Stimulated activated CD4-positive, alpha-beta T cell treated with anti-CD3 and anti-CD28 coated beads, Interleukin-1b, Interleukin-23, amount 100 ng/mL, for 48 hours (primary cell): ENCODE measurements at regions not wholly inside any gene's neighbourhood (a gene's known extent, or its start where the extent isn't known, plus 50 kb on each side); places are given as distances from the start of the nearest gene placed in this dataset.

Experiments
- DNase-seq: peaks from one replicate; pipeline ENCODE4 v3.0.0-alpha.2; 2020

DNA sequence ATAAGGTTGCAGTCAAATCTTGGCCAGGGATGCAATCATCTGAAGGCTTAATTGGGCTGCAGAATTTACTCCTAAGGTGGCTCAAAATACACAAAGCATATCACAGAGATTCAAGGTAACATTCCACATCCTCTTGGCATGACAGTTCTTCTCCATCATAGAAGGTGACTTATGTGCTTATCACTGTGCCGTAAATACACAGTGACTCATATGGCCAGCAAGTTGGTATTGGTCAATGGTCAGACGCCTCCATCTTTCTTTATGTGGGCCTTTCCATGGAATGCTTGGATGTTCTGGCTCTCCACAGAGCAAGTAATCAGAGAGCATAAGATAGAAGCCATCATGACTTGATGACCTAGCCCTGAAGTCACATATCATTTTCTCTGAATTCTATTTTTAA is 168.8 kb upstream of the ST8SIA2 start:
- no peak for DNase-seq

DNA sequence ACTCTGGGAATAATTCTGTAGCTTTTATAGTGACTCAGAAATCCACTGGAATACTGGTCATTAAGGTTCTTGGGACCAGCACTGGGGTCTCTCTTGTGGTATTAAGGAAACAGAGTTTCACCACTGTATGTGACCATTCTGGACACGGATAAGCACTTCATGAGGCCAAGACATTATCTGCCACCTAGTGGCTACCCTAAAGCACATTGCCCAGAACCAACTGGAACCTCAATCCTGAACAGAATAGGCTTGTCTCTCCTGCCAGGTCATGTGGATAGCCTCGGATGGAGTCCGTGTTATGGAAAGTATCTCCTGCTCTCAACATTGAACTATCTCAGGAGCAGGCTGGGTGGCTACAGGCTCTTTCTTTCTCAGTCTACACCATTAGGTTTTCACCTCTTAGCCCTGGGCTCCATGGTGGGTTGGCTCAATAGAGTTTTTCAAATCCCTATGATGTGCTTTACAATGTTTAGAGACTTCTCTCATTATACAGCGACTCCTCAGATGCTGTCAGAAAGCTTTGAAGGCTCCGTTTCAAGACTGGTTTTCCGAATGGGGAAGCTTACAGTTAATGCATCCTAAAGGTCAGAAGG is 167.6 kb upstream of the ST8SIA2 start:
- no peak for DNase-seq

DNA sequence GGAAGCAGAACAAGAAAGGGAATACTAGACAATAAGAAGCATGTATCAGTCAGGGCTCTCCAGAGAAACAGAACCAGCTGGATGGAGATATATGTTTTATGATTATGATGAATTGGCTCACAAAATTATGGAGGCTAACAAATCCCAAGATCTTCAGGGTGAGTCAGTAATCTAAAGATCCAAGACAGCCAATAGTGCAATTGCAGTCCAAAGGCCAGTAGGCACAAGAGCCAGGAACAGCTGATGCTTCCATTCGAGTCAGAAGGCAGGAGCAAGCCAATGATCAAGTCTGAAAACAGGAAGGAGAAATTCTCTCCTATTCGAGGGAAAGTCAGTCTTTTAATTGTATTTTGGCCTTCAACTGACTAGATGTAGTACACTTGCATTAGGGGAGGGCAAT is 164.9 kb upstream of the ST8SIA2 start:
- no peak for DNase-seq

DNA sequence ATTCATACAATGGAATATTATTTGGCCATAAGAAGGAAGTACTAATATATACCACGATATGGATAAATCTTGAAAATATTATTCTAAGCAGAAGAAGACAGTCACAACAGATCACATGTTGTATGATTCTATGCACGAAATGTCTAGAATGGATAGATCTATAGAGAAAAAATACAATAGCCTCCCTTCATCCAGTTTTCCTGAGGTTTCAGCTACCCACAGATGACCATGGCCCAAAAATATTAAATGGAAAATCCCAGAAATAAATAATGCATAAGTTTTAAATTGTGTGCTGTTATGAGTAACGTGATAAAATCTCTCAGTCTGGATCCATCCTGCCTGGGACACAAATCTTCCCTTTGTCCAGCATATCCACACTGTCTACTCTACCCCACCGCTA is 162.2 kb upstream of the ST8SIA2 start:
- DNase-seq, result no peak

DNA sequence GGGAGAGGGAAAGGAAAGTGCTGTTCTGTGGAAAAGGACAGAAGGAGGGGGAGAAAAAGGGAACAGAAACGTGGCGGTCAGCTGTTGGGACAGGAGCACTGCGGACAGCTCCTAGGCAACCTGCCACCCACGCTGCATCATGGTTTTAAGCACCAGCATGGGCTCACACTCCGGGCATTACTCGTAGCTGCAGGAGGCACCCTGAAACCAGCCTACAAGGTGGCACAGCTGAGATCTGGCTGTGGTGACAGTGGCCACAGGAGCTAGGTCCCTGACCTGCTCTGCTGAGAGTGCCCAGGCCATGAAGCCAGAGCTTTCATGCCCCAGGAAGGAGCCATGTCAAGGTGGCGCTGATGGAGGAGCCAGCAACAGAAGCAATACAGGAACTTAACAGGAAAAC is 161.4 kb upstream of the ST8SIA2 start:
- no peak for DNase-seq

DNA sequence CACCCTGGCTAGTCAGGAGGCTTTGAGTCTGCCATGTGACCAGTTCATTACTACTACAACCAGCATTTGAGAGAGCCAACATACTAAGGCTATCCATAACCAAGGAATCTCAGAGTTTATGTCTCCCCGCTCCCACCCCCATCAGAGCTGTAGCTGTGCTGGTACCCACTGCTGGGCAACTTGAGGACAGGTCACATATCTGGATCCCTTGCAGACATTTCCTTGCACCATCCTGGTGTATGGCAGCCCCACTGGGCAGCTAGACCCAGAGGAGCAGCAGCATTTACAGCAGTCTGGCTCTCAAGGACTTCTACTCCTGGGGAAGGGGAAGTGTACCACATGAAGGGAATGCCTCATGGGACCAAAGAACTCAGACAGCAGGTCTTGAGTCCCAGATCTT is 160.8 kb upstream of the ST8SIA2 start:
- DNase-seq, result no peak

DNA sequence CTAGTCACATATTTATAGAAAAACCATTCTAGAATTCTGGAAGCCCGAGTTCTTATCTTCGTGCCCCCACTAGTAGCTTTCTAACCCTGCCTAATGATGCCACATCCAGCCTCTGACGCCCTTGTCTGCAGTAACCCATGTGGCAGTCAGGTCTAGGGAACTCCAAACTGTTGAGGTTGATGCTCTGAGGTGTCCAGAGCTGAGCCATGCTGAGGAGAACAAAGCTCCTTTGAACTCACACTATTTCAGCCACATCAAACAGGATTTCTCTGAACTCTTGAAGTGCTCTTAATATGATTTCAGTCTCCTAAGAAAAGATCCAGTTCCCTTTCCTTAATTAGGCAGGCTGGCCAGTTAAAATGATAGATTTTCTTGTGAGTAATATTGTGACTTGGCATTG is 150.5 kb upstream of the ST8SIA2 start:
- no peak for DNase-seq

DNA sequence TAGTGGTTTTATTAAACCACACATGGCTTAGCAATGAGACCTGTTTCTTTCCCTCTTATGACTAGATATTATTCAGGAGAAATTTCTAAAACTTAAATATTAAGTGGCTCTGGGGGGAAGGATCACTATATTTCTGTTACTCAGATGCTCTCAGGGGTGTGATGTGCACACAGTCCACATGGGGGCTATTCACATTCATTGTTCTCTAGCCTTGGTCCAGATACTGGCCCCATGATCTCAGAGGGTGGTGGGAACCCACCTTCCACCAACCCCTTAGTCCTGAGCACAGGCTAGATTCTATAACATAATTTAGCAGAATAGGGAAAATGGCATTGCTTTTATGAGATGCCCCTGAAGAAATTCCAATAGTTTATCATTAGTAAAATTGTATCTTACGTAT is 149.0 kb upstream of the ST8SIA2 start:
- no peak for DNase-seq

DNA sequence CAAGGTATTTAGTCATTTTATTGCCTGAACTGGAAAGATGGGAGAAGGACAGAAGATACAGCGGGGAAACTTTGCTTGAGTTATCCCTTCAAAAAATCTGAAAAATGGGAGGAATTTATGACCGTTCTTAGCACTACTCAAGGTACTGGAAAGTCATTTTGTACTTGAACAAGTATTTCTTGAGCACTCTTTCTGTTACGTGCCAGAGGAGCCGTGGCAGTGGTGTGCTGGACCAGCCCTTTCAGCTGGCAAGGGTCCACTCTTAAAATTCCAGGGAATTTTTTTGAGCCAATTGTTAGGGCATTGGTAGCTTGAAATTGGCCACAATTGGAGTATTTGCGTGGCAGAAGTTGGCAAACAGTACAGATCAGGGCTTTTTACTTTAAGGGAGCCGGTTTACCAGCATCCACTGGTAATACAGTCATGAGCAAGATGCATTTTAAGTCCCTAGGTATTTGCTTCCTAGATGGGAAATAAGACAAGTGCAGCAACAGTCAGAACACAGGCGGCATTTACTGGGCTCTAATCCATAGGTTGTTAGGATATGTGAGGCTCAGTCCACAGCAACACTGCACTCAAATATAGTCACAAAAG is 145.9 kb upstream of the ST8SIA2 start:
- no peak for DNase-seq

DNA sequence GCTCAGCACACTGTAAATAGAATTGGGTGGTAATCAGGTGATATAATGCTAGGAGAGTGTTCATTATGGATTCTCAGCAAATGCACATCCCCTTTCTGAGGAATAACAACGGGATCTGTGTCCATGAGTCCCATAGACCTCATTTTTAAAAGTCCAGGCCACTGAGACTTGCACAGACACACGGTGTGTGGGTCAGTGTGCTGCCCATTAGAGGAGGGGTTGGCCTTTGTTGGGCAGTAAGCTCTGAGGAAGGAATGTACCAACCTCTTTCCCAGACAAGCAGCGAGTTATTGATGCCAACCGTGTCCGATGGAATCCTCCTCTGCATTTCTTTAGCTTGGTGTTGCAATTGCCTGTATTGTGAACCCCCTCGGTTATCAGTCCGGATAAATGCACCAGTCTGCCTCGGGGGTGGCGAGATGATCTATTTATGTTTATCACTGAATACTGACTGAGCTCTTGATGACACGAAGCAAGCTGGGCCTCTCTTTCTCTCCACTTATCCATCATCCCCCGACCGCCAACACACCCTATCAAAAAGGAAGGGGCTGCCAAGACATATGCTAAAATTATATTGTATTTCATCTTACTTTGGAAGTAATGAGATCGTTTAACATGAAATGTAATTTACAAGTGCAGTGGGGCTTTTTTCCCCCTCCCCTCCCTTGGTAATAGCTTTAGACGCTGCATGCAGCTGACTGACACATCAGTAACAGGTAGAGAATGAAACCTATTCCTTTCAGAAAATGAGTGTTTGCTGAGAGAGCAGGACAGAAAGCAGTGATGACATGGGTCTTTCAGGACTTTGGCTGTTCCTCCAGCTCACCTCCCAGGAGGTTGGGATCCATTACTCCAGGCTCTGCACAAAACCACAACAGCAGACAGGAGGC is 126.6 kb upstream of the ST8SIA2 start:
- no peak for DNase-seq

DNA sequence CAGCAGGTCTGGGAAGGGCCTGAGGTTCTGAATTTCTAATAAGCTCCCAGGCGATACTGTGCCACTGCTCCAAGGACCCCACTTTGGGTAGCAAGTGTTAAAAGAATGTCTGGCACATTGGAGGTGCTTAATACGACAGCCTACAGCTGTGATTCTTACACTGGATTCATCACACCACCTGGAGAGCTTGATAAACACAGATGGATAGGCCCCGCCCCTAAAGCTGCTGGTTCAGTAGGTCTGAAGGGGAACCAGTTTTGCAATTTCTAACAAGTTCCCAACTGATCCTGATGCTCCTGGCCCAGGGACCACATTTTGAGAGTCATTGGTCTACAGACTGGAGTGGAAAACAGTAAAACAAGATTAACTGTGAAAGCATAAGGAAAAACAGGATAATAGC is 124.8 kb upstream of the ST8SIA2 start:
- DNase-seq, result no peak

DNA sequence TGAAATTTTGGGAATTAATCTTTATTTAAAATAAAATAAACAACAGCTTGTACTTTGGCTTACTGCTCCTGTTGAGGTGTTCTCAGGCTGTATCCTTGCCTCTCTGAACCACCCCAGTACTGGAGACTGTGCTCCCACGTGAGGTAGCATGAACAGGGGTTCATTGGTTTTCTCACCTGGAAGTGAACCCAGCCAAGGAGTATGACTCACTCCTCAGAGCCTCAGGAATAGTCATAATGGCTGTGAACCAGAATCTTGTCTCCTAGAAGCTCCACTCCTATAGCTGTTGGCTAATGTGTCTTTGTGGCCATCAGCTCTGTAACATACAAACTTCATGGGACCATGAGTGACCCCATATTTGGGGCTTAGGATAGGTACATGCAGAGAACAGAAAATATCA is 122.5 kb upstream of the ST8SIA2 start:
- no peak for DNase-seq

DNA sequence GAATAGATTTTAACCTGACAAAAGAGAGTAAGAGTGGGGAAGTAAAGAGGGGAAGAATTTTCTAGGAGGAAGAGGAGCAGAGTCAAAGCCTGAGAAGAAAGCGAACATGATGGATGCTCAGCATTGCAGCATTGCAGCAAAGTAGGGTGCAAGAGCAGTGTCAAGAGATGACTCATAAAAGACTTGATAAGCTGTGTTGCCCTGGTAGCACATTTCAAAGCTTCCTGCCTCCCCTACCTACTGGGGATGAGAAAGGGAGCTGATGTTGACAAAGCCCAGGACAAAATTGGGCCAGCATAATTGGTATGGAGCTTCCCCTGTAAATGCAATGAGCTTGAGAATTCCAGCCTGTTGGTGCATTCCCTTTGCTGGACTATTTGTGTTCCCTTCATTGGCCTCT is 121.6 kb upstream of the ST8SIA2 start:
- no peak for DNase-seq

DNA sequence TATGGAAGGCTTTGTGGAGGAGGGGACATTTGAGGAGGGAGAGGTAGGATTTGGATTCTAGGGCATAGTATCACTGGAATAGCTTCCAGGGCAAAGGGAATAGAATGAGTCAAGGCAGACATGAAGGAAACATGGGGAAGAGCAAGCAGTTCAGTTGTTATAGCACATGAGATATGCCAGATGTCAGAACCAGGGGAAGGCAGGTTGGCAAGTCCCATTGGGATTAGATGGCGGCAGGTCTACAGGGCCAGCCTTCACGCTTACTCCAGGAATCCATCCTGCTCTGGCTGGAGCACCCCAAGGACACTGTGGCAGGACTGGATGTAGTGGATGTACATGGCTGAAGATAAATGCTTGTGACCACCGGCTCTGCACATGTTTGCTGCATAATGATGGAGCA is 120.4 kb upstream of the ST8SIA2 start:
- no peak for DNase-seq

DNA sequence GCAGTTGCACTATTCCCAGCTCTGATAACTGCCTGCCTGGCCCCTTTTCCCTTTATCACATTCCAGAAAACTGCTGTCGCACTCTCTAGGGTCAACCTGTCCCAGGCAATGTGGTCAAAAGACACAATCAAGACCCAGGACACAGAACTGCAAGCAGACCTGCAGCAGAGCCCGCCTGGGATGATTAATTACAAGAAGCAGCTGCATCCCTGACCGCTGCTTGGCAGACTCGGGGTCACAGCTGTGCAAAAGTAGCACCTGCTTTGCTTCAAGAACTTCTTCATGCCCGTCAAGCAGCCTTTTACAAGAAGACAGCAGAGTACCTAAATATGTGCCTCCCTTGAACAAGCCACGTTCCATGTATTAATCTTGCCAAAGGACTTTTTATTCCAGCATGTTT is 120.0 kb upstream of the ST8SIA2 start:
- DNase-seq, result no peak

DNA sequence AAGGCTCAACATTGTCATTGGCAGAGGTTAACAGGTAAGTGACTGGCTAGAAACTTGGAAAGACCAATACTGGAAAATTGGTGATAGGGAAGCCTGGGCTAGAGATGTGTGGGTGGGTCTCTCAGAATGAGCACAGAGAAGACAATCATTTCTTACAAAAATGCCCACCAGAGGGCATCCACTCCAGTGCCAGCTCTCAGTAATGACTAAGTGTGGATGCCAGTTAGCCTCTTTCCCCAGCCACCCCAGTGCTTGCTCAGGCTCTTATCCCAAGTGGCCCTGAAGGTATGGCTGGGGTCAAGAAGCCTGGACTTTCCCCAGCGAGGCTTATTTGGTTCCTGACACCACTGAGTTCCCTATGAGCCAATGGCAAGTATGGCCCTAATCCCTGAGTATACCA is 115.9 kb upstream of the ST8SIA2 start:
- no peak for DNase-seq

DNA sequence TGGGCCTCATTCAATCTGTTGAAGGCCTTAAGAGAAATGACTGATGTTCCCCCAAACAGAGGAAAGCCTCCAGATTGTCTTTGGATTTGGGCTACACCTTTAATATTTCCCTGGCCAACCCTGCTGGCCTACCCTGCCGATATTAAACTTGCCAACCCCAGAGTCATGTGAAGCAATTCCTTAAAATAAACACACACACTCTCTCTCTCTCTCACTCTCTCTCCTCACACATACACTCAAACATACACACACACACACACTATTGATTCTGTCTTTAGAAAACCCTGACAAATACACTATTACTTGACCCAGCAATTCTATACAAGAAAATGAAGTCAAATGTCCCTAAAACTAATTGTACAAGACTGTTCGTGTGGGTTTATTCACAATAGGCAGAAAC is 109.9 kb upstream of the ST8SIA2 start:
- no peak for DNase-seq

DNA sequence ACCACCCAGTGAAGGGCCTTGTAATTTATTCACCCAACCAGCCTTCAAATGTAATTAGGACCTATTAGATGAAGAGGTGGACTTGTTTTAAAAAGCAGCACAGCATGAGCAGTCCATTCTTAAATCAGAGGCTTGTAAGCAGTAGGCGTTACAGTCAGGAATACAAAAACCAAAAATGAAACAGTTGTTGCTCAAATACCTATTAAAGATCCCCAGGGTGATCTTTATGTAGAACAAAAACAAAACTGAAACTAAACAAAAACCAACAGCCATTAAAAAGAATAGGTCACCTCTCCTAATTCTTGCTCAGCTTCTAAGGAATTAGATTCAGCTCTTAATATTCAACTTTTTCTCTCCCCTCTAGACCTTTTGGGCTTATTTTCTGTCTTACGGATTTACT is 104.9 kb upstream of the ST8SIA2 start:
- DNase-seq, result no peak

DNA sequence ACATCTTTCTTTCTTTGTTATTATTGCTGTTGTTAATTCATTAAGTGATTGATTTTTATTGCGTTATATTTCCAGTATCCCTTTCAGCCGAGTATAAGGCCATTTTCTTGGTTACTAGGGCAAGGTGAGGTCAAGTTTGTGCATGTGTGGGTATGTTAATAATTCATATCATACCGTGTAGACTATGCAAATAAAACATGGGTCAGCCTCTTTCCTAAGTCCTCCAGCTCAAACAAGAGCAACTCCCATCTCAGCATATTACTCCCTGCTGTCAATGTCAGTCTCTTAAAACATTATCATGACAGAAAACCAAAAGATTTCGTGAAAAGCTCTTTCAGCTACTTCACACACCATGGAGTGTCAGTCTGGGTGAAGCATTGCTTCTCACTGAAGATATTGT is 103.9 kb upstream of the ST8SIA2 start:
- DNase-seq, result no peak

DNA sequence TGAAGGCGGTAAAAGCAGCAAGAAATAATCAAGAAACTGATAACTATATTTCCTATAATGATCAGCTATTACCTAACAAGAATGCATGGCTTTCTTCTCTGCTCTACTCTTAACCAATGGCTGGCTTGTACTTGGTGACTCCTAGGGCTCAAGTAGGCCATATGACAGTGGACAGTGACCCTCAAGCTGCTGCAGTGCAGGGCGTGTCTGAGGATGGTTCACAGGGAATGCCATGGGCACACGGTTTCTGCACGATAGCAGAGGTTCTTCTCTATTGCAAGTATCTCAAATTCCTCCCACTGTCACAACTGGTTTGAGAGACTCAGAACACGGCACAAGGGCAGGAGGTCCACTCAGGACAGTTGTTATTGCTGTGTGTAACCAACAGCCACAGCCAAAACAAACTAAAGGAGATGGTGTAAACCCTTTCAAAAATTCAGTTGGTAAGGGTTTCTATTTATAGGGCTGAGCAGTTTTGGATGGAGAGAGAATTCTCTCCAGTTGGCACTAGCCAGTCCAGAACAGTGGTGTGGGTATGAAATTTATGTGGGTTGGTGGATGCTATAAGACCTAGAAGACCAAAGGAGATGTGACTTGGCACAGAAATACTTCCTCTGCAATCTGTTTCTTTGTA is 103.2 kb upstream of the ST8SIA2 start:
- no peak for DNase-seq

DNA sequence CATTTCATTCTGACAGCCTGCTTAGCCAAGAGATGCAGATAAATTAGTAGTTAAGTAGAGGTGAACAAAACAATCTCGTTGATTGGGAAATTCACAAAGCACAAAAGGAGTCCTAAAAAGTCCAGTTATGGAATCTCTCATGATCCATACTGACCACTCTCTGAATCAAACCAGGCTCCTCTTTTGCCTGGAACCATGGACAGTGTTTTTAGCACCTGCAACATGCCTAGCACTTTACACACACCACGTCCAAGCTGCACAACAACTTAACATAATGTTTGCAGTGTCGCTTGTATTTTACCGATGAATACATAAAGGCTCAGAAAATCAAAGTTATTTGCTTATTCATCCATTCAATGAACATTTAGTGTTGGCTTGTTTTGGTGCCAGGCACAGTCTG is 101.8 kb upstream of the ST8SIA2 start:
- DNase-seq, result no peak

DNA sequence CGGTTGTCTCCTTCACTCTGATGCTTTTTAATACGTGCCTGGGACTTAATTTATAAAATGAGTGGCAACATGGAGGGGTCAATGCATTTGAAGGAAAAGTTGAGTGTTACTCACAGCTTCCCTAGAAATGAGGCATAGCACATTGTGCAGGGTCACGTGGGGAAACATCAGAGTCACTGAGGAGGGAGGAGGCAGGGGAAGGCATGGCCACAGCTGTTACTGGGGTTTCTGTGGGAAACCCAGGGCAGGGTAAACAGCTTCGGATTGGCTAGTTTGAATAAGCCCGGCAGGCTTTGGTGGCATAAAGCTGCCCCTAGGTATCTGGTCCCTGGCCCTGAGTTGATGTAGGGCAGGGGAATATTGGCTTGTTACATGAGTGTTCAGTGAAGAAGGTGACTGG is 98.9 kb upstream of the ST8SIA2 start:
- DNase-seq, result peak; percentile 3

DNA sequence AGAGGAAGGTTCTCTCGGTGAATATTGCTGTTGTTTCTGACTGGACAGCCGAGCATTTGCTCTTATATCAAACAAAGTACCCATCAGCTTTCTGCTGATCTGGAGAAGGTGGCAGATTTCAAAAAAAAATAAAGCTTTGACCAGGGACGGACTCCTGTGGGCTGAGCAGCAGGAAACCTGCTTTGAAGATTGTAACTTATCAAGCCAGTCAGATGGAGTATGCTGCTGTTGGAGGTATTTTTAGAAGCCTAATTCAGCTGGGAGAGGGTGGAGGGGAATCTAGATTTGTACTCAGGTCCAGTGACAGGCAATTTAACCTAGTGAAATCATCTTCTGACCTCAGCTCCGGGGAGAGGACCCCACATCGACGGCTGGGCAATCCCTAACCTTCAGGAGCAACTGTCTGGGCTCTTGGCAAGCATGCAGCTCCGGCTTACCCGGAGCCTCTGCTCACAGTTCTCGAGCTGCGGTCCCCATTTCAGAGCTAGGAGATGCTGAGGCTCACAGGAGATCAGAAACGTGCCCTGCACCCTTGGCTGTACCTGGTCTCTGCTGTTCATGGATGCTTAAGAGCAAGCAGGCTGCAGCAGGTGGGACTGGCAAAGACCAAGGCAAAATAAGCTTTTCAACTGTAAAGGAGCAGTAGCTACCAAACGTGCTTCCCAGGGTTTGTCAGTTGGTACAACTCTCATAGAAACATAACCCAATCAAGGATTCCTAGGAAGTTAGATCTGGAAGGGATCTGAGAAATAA is 89.3 kb upstream of the ST8SIA2 start:
- no peak for DNase-seq
